ENCODE measurements at regions not wholly inside any gene's neighbourhood (a gene's known extent, or its start where the extent isn't known, plus 50 kb on each side); places are given as distances from the start of the nearest gene placed in this dataset.

GRCh38 chr20:58091810-58092209 lies 136.6 kb downstream of the ANKRD60 start:
- DNase-seq (ENCODE audit: low read depth) = no peak

- DNase-seq (ENCODE audit: low read depth) = no peak
Measured at GRCh38 chr20:58090161-58090560, 138.3 kb downstream of the ANKRD60 start.

DNA sequence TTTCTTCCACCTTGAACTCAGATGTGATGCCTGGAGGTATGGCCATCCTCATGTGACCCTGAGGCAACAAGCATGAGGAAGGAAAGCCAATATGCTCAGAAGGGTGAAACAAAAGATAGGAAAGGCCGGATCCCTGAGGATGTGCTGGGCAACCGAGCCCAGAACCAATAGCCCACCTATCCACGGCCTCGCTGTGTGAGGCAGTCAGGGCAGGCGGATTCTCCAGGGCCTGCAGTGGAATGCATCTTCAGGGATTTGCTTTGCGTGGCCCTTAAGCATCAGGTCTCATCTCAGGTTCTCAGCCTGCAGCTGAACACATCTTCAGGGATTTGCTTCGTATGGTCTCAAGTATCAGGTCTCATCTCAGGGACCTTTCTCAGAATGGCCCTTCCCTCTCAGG lies 139.8 kb downstream of the ANKRD60 start:
- DNase-seq (ENCODE audit: low read depth) = no peak

DNA sequence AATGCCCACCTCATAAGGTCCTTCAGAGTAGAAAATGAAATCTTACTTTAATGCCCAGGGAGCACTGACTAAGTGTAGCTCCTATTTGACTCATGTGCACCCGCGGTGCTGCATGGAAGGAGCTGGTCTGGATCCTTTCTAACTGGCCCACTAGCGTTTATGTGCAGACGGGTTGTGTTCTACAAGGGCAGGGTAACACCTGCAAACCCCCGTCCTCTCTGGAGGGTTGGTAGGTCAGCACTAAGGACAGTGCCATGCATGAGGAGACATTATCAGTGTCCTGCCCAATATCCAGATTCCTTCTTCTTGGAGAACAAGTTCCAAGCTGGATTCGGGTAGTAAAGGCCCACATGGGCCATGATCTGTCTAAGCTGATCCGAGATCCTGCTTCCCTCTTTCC lies 140.3 kb downstream of the ANKRD60 start:
- no peak for DNase-seq (ENCODE audit: low read depth)

GRCh38 chr20:58087562-58087858 lies 140.9 kb downstream of the ANKRD60 start:
- no peak for DNase-seq (ENCODE audit: low read depth)

DNA sequence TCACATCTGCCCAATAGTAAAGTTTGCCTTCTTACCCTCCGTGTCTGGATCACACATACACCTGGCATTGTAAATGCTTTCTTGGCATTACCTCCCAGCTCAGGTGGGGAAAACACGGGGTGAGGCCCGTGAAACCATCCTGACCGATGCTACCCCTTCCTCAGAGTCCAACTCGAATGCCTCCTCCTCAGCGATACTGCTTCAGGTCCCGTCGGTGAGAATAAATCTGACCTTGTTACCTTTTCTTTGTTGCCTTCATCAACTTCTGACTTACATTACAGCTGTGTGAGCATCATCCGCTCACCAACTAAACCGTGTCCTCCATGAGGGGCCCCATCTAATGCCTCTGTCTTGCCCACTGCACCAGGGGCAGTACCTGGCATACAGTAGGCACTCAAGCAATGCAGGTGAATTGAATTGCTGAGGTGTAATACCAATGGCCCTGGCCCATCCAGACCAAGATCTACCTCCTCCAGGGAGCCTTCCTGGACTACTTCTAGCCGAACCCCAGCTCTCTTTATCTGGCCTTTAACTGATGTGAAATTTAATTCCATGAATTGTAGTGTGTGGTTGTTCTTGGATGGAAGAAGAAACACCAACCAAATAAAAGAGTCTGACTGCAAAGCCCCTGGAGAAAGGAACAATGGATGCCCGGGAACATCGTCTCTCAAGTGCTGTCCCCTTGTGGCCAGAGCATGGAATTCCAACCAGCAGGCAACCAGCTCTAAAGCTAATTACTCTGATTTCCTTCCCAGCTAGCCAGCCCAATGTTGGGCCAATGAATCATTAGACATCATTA lies 141.5 kb downstream of the ANKRD60 start:
- DNase-seq (ENCODE audit: low read depth) = no peak

DNA sequence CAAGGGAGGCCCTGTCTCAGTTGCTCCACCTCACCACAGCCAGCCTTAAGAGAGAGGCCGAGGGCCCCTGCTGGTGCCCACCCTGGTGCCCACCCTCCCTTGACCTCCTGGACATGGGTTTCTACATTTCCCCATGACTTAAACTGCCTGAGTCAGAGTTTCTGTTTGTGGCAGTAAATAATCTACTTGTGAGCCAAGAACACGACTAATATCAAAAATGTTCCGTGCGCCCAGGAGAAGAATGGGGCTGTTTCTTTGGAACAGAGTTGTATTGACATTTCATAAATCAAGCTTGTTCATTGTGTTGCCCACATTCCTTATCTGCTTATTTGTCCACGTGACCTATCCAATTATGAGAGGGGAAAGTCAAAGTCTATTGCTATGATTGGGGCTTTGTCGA lies 143.5 kb downstream of the ANKRD60 start:
- no peak for DNase-seq (ENCODE audit: low read depth)

- no peak for DNase-seq (ENCODE audit: low read depth)
Measured at GRCh38 chr20:58084566-58084965, 143.9 kb downstream of the ANKRD60 start.

DNA sequence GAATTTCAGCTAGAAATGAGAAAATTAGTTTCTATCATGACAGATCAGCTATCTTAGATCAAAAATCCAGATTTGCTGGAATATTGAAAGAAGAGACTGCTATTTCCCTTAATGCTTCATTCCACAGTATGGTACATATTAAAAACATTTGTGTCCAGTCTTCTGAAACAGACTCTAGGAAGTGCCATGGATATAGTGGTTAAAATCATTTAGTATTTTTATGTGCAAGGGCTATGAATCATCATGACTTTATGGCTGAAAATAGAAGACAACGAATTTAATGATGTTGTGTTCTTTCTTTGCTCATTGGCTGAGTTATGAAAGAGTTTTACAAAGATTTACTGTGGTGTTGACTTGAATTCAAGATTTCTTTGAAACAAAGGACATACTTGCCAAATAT lies 146.6 kb downstream of the ANKRD60 start:
- no peak for DNase-seq (ENCODE audit: low read depth)

DNA sequence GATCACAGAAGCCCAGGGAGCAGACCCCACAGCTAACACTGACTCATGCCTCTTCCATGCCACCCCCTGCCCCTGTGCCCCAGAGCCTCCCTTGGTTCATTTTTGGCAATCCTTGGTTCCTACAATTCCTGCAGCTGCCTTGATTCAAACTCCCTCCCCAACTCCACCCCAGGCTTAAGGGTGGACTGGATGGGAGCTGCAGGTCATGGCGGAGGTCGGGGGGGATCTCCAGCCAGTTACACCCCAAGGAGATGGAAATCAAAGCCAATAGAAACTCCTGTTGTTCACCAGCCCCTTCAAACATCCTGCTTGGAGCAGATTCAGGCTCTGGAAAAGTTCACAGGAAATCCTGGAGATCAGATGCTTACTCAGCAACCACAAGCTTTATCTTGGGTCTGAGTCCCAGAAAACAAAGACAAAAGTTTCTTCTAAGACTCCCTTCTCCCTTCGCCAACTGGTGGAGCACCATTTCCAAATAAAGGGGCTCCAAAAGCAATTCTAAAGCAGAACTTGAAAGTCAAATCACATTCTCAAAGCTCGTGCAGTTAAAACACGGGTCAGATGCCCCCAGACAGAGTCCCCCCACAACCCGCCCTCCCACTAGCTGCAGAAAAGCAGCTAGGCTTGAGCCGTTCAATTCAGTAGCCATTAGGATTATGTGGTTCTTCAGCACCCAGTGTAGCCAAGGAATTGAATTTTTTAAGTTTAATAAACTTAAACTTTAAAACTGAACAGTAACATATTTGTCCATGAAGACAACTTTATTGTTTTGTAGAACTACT lies 149.5 kb downstream of the ANKRD60 start:
- peak; percentile 51 for DNase-seq (ENCODE audit: low read depth)

DNA sequence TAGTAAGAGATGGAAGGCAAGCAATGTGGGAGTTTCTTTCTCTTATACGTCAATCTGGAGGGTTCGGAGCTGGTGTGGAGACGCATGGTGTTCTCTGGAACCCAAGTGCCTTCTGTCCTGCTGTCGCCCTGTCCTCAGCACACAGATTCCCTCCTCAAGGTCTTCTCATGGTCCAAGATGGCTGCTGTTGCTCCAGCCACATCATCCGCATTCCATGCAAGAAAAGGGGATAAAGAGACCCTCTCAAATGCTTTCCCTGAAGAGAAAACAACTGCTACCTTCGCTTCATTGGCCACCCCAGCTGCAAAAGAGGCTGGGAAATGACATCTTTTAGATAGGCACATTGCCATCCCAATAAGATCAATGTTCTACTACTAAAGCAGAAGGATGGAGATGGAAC lies 151.2 kb downstream of the ANKRD60 start:
- DNase-seq (ENCODE audit: low read depth) = no peak

DNA sequence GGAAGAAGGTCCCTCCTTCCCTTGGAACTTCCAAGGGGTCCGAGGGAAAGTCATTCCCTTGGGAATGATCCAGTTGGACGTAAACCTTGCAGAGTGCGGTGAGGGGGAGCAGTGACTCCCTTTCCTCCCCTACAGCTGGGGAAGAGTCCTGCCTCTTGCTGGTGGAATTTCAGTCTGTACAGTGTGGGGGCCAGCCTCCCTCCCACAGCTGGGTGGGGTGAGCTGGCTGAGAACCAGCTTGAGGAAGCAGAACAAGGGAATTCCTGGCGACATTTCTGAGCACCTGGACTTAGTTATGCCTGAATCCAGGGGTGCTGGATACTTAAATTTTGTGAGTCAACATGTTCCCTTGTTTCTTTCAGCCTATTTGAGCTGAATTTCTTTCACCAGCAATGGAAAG lies 152.0 kb downstream of the ANKRD60 start:
- no peak for DNase-seq (ENCODE audit: low read depth)

GRCh38 chr20:58075586-58076345 lies 152.7 kb downstream of the ANKRD60 start:
- no peak for DNase-seq (ENCODE audit: low read depth)

DNA sequence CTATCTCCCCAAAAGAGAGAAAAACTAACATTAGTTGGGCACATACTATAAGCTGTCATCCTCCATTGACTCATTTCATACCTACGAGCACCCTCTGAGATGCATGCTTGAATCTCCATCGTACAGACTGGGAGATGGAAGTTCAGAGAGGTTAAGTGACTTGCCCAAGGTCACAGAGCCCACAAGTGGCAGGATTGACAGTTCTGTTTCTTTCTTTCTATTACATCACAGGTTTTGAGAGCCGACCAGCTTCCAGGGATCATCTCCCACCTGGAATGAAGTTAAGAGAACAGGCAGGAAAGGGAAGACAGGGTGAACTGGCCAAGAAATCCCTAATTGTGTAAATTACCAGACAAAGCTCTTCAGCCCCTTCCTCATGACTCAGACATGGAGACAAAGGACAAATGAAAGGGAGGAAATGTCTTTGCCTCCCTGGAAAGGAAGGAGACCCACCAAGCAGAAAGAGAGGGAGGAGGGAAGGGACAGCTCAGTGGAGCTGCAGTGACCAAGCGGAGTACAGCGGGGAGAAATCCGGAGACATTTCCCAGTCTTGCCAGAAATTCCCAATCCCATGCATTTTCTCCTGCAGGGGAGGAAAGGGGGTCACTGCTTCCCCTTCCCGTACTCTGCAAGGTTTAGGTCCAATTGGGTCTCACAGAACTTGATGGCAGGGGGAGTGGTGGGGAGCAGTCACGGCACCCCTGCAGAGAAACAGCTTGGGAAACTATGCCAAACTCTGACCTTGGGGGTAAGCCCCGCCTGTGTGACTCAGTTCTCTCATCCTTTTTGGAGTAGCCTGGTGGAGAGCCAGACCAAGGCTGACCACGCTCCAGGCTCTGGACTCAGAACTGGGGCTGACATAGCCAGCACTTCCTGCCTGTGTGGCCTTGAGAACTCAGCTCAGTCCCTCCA lies 154.3 kb downstream of the ANKRD60 start:
- no peak for DNase-seq (ENCODE audit: low read depth)

- DNase-seq (ENCODE audit: low read depth) = no peak
Measured at GRCh38 chr20:58072695-58073671, 155.5 kb downstream of the ANKRD60 start.

DNA sequence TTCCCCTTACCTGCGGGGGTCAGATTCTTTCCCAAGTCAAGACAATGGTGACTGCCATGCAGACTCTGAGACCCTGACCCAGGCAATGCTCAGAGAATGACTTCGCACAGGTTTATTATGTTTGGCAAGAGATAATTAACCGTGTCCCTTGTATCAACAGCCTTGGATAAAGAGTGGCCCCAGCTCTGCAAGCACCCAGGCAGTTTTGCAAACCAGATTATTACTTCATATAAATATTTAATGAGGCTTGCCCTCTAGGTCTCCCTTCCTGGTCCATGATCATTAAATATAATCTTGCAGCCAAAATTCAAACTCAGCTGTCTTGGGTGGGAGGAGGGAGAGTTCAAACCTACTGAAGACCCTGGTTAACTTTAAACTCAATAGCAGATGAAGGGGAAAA lies 156.5 kb downstream of the ANKRD60 start:
- no peak for DNase-seq (ENCODE audit: low read depth)

- no peak for DNase-seq (ENCODE audit: low read depth)
Measured at GRCh38 chr20:58071298-58071697, 157.2 kb downstream of the ANKRD60 start.

- DNase-seq (ENCODE audit: low read depth) = no peak
Measured at GRCh38 chr20:58070664-58071196, 157.7 kb downstream of the ANKRD60 start.

- no peak for DNase-seq (ENCODE audit: low read depth)
Measured at GRCh38 chr20:58069796-58070663, 158.4 kb downstream of the ANKRD60 start.

Data from non-pigmented ciliary epithelial cell (primary cell).